ENCODE measurements at regions not wholly inside any gene's neighbourhood (a gene's known extent, or its start where the extent isn't known, plus 50 kb on each side); places are given as distances from the start of the nearest gene placed in this dataset.

DNA sequence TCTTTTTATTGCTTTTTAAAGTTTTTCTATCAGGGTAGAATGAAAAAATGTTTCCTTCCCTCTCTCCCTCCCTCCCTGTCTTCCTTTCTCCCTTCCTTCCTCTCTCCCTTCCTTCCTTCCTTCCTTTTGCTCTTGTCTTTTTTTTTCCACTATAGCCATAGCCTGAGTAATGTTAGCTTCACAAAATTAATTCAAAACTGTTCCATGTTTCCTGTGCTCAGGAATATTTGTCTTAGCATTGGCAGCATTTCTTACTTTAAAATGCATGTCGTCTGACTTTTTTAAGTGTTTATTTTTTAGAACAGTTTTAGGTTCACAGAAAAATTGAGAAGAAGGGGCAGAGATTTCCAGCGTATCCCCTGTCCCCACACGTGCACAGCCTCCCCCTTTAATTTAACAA, 730.8 kb upstream of the CITED2 start:
- no peak overlapping the region for H3K27ac ChIP-seq (replicated peaks)
- peaks cover 25% of the 10 kb centered on the region for H3K4me1 ChIP-seq
- no peaks in the 10 kb centered on the region for H3K9me3 ChIP-seq (replicated peaks)
- TF ChIP-seq, protein P1, sequence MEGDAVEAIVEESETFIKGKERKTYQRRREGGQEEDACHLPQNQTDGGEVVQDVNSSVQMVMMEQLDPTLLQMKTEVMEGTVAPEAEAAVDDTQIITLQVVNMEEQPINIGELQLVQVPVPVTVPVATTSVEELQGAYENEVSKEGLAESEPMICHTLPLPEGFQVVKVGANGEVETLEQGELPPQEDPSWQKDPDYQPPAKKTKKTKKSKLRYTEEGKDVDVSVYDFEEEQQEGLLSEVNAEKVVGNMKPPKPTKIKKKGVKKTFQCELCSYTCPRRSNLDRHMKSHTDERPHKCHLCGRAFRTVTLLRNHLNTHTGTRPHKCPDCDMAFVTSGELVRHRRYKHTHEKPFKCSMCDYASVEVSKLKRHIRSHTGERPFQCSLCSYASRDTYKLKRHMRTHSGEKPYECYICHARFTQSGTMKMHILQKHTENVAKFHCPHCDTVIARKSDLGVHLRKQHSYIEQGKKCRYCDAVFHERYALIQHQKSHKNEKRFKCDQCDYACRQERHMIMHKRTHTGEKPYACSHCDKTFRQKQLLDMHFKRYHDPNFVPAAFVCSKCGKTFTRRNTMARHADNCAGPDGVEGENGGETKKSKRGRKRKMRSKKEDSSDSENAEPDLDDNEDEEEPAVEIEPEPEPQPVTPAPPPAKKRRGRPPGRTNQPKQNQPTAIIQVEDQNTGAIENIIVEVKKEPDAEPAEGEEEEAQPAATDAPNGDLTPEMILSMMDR (IDR thresholded peaks at IDR 0.05; ENCODE audit: borderline replicate concordance) = no peak
- DNase-seq = no peak
- no peaks in the 10 kb centered on the region for H3K27me3 ChIP-seq (ENCODE audit: low read depth)
- no peaks in the 10 kb centered on the region for H3K36me3 ChIP-seq
- intact Hi-C loops (cut with micrococcal nuclease) = no loop called here
- H3K4me3 ChIP-seq = no peak overlapping the region

DNA sequence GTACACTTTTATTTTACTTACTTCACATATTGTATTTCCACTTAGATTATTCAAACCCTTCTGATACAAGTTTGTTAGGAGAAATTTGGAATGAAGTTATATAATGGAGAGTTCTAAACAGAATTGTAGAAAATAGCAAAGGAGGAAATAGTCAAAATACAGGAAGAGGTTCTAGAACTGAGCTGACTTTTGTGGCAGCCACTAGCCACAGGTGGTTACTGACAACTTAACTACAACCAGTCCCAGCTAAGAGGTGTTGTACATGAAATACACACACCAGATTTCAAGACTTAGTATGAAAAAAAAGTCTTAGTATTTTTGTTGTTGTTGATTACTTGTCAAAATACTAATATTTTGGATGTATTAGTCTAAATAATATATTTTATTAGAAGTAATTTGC, 727.4 kb upstream of the CITED2 start:
- Histone ChIP-seq H3K4me1 (peaks cover 21% of the 10 kb centered on the region), H3K27me3 (ENCODE audit: low read depth) (no peaks in the 10 kb centered on the region), H3K36me3 (no peaks in the 10 kb centered on the region), H3K27ac (replicated peaks) (peak overlapping the region; percentile 46), H3K9me3 (replicated peaks) (no peaks in the 10 kb centered on the region), H3K4me3 (no peak overlapping the region)
- no peak for DNase-seq
- intact Hi-C loops (cut with micrococcal nuclease) = no loop called here
- TF ChIP-seq, protein P1 (IDR thresholded peaks at IDR 0.05; ENCODE audit: borderline replicate concordance) = no peak

DNA sequence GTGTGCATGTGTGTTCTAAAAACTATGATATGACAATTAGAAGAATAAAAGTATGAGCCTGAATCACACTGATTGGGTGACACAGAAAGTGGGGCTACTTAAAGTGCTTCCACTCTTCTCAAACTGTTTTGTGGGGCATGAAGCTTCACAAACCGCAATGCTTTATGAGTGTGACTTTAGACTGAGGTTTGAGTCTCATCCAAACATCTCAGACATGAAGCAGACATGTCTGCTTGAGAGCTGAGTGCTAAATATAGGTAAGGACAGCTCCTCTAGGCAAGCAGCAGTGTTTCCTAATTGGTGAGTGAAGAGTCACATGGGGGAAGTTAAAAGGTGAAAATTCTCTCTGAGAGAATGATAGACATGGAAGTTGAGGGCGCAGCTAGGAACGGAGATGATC, 726.9 kb upstream of the CITED2 start:
- no peak for DNase-seq
- H3K36me3 ChIP-seq = no peaks in the 10 kb centered on the region
- H3K4me1 ChIP-seq = peaks cover 19% of the 10 kb centered on the region
- intact Hi-C loops (cut with micrococcal nuclease) = no loop called here
- H3K4me3 ChIP-seq = no peak overlapping the region
- H3K9me3 ChIP-seq (replicated peaks) = no peaks in the 10 kb centered on the region
- peak overlapping the region; percentile 46 for H3K27ac ChIP-seq (replicated peaks)
- TF ChIP-seq, protein P1 (IDR thresholded peaks at IDR 0.05; ENCODE audit: borderline replicate concordance) = no peak
- no peaks in the 10 kb centered on the region for H3K27me3 ChIP-seq (ENCODE audit: low read depth)

DNA sequence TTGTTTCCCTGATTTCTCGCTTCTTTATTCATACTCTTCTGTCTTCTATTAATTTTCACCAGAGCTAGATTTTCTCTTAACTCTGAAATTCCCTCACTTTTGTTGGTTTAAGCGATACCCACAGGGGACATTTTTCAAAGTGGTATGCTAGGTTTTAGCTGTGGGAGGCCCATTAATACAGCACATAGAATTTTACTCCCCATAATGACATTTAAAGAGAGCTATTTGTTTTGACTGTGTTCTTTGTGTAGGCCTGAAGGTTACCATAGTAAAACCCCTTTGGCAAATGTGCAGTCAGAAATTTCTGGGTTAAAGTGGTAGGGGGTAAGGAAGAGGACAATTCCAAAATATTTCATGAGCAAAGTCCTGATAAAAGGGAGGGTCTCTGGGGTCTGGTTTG, 721.1 kb upstream of the CITED2 start:
- Histone ChIP-seq H3K27me3 (ENCODE audit: low read depth) (no peaks in the 10 kb centered on the region), H3K4me3 (no peak overlapping the region), H3K4me1 (no peaks in the 10 kb centered on the region), H3K27ac (replicated peaks) (no peak overlapping the region), H3K9me3 (replicated peaks) (no peaks in the 10 kb centered on the region), H3K36me3 (no peaks in the 10 kb centered on the region)
- intact Hi-C loops (cut with micrococcal nuclease) = no loop called here
- TF ChIP-seq, protein P1 (IDR thresholded peaks at IDR 0.05; ENCODE audit: borderline replicate concordance) = no peak
- DNase-seq = no peak

DNA sequence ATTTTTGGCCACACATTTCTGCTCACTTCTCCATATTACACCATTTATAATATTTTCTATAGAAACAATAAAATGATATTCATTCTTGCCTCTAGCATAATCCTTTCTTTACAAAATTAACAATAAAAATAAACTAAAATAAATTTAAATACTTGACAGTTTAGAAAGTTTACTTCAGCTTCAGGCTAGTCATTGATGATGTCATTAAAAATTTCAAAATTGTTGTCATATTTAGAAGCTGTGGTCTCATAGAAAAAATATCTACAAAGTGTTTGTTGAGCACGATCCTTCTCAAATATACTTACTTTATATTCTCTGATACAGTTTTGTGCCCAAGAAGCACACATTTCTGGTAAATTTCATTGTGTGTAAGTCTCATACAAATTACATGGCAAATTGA, 717.4 kb upstream of the CITED2 start:
- H3K4me3 ChIP-seq = no peak overlapping the region
- H3K9me3 ChIP-seq (replicated peaks) = no peaks in the 10 kb centered on the region
- no peaks in the 10 kb centered on the region for H3K36me3 ChIP-seq
- no peaks in the 10 kb centered on the region for H3K27me3 ChIP-seq (ENCODE audit: low read depth)
- intact Hi-C loops (cut with micrococcal nuclease) = no loop called here
- H3K27ac ChIP-seq (replicated peaks) = no peak overlapping the region
- no peak for DNase-seq
- H3K4me1 ChIP-seq = no peaks in the 10 kb centered on the region
- TF ChIP-seq, protein P1 (IDR thresholded peaks at IDR 0.05; ENCODE audit: borderline replicate concordance) = no peak

DNA sequence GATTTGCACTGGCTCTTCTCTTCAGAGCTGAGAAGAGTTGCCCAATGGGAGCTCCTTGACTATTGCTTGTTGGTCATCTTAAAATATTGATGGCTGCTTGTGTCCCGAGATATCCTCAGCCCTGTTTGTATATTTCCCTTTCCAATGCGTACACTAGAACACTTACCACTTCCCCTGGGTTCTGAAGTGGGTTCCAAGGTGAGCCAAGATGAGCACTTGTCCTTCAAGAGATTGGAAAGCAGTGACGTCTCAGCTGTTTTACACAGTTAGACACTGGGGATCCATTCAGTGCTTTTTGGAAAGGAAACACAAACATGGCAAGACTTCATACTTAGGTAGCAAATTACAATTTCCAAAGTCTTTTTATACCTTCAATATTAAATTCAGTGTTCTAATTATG, 716.4 kb upstream of the CITED2 start:
- Histone ChIP-seq H3K4me1 (no peaks in the 10 kb centered on the region), H3K36me3 (no peaks in the 10 kb centered on the region), H3K9me3 (replicated peaks) (no peaks in the 10 kb centered on the region), H3K27me3 (ENCODE audit: low read depth) (no peaks in the 10 kb centered on the region), H3K27ac (replicated peaks) (no peak overlapping the region), H3K4me3 (no peak overlapping the region)
- TF ChIP-seq, protein P1 (IDR thresholded peaks at IDR 0.05; ENCODE audit: borderline replicate concordance) = no peak
- no peak for DNase-seq
- intact Hi-C loops (cut with micrococcal nuclease) = no loop called here
